ENCODE measurements at regions not wholly inside any gene's neighbourhood (a gene's known extent, or its start where the extent isn't known, plus 50 kb on each side); places are given as distances from the start of the nearest gene placed in this dataset.

- no peak for DNase-seq
Measured at GRCh38 chr11:109291553-109291952, 130.4 kb upstream of the C11orf87 start.

DNA sequence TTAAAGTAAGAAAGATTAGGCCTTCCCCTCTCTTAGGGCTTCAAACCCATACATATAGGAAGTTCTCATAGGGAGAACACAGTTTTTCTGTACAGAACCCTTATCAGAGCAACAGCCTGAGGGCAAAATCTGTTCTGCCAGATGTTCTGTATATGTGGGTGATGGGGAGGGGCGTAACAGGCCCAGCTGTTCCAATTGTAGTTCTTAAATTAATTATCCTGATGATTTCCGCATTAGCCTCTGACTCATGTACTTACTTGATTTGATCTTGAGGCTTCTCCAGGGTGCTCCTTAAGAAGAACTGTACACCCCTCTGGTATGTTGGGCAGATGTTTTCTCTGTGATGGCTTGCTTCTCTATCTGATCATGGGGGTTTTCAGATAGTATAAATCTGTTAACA lies 123.1 kb upstream of the C11orf87 start:
- no peak for DNase-seq

DNA sequence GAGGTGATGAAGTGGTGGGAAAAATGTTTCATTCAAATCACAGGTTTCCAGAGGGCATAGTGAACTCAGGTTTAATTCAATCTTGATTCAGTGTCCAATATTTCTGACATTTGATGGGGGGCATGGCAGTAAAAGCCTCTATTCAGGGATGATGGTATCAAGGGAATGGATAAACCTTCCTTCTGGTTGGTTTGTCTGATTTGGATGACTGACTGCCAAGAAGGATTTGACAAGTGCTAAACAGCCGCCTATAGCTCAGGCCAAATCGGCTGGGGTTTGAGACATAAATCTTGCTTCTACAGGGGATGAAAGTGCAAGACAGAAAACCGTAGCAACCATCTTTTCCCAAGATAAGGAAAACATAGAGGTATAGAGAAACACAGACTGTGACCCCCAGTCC lies 121.8 kb upstream of the C11orf87 start:
- no peak for DNase-seq

DNA sequence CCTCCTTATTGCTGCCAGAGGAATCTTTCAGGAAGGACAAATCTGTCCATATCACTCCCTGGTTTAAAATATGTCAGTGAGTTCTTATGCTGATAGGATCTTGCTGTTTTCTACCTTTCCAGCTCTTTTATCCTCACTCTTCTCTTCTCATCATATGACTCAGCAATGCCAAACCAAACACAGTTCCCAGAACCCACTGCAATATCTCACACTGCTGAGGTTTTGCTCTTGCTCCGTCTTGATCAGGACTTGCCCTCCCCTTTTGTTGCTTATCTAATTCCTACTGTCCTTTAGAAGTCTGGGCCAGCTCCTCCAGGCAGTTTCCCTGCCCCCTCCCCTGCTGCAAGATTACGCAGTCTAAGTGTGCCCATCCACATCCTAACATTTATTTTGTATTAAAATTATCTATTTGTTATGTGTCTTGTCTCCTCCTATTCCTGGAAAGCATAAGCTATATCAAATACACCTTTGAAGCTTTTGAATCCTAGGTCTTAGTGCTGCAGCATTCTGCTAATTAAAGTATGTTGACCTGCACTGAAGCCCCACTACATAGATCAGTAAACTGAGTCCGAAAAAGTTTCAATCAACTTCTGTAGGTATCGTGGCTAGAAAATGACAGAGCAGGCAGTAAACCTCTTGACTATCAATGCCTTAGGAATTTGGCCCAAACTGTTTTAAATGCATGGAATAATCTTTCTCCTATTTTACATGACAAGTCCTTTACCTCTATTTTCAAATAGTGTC lies 119.2 kb upstream of the C11orf87 start:
- DNase-seq: no peak

DNA sequence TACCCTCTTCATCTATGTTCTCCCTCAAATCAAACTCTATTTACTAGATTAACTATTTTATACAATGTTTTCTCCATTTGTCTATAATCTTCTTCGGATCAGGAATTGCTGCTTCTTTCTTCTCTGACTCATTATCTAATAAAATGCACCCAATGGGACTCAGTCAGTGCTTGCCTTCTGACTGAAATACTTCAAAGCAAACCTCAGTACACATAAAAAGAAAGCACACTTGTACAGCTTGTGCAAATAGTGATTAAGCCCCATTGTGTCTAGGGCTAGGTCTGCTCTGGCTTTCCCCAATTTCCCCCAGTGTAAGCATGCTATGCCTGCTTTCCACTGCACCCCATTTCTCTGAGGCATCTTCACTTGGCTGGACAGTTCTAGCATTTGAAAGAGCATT lies 118.6 kb upstream of the C11orf87 start:
- DNase-seq: no peak

- DNase-seq: no peak
Measured at GRCh38 chr11:109304159-109304558, 117.8 kb upstream of the C11orf87 start.

- no peak for DNase-seq
Measured at GRCh38 chr11:109305009-109305408, 117.0 kb upstream of the C11orf87 start.

DNA sequence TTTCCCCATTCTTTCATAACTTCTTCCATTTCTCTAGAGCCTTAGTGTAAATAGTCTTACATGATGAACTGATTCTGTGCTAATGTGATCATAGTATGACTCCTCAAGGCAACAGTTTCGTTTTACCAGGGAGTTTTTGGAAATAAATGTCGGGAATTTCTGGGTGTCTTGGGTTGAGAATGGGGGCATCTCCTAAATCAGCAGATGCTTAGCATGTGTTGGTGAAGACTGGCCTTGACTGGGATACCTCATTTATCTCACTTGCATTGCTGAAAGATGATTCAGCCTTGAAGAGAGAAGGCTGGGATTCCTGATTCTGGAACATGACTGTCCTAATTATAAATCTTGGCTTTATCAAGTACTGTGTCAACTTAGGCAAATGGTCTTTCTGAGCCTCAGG lies 115.7 kb upstream of the C11orf87 start:
- DNase-seq: no peak

- no peak for DNase-seq
Measured at GRCh38 chr11:109307366-109307765, 114.6 kb upstream of the C11orf87 start.

DNA sequence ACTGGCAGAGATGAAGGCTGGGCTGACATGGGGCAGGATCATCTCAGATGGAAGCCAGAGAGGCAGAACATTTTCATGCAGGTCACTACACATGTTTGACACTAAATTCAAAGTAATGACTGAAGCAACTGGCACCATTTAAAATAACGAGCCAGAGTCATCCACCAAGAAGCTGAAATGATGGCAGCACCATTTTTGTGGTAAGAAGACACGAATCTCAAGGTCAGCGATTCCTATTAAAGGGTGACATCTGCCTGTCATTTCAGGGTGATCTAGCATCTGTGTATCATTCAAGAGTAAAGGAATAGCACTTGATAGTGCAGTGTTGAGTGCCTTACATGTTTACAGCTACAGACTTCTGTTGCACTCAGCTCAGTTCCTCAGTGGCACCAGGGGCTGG lies 113.4 kb upstream of the C11orf87 start:
- no peak for DNase-seq

- no peak for DNase-seq
Measured at GRCh38 chr11:109309153-109309552, 112.8 kb upstream of the C11orf87 start.

DNA sequence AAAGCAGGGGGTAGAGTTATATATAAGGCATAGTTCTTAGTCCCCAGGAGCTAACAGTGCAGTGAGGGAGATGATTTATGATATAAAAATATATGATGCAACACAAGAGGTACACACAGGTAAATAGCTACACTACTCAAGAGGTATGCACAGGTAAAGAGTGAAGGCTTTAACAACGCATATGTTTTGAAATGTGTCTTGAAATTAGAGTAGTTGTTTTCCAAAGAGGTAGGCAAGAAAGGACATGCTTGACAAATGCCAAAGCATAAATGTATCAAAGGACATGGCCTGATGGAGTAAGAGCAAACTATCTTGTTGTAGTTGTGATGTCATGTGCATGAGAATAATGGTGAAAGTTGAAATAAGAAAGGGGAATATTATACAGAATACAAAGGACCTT lies 104.3 kb upstream of the C11orf87 start:
- no peak for DNase-seq

- DNase-seq: no peak
Measured at GRCh38 chr11:109320595-109320994, 101.4 kb upstream of the C11orf87 start.

- DNase-seq: no peak
Measured at GRCh38 chr11:109326781-109327180, 95.2 kb upstream of the C11orf87 start.

GRCh38 chr11:109329716-109330115 lies 92.3 kb upstream of the C11orf87 start:
- DNase-seq: no peak

- no peak for DNase-seq
Measured at GRCh38 chr11:109338131-109338530, 83.9 kb upstream of the C11orf87 start.

DNA sequence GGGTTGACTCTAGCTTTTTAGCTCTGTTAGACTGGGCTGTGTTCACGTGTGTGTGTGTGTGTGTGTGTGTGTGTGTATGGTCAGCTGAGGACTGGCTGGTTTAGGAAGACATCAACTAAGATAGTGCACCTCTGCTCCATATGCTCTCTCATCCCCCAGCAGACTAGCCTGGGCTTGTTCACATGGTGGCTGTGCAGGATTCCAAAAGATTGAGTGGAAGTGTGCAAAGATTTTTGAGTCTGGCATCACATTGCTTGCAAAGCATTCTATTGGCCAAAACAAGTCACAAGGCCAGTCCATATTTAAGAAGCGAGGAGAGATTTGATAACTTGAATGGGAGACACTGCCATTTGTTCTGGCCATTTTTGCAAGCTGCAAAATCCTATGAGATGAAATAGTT lies 79.7 kb upstream of the C11orf87 start:
- no peak for DNase-seq

- no peak for DNase-seq
Measured at GRCh38 chr11:109343242-109343641, 78.7 kb upstream of the C11orf87 start.

GRCh38 chr11:109347304-109347703 lies 74.7 kb upstream of the C11orf87 start:
- DNase-seq: no peak

DNA sequence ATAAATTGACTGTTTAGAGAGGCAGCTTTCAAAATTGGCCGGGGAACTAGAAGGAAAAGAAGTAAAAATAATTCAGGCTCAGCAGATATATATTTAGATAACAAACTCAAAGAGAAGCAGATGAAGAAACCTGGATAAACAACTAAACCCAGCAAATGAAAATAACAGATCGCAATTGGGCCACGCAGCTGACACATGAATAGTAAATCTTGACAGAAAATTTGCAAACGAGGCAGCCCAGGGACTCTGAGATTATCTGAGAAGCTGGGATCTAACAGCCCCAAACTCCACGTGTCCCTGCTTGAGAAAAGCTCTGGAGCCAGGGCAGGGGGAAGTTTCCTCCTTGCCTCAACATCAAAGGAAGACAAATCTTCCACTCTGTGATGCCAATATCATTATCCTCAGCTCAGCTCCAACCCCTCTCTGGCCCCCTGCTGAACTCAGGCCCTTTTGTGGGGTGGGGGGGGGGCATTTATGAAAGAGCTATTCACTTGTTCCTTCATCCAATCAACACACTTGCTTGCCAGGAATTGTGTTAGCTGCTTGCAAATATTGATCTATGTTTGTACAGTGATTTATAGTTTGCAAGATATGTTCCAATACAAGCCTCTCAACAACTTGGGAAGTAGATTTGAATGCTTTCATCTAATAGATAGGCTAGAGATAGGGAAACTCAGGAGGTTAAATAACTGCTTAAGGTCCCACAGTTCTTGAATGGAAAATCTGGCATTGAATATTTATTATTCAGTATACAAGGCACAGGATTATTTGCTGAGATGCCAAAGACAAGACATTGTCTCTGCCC lies 72.5 kb upstream of the C11orf87 start:
- no peak for DNase-seq

DNA sequence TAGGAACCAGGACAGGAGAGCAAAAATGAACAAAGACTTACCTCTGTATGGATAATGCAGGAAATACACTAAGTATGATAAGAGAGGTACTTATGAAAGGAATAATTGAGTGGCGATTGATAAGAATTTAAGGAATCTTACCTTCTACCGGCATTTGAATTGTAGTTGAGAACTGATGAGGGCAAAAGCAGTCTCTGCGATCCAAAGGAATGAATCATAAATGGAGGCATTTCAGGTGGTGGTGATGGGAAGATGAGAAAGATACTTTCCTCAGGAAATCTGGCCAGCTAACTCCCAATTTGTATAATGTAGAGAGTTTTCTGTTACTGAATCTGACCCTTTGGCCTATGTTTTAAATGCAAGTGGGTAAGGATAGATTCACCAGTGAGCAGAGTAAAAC lies 71.9 kb upstream of the C11orf87 start:
- no peak for DNase-seq

DNA sequence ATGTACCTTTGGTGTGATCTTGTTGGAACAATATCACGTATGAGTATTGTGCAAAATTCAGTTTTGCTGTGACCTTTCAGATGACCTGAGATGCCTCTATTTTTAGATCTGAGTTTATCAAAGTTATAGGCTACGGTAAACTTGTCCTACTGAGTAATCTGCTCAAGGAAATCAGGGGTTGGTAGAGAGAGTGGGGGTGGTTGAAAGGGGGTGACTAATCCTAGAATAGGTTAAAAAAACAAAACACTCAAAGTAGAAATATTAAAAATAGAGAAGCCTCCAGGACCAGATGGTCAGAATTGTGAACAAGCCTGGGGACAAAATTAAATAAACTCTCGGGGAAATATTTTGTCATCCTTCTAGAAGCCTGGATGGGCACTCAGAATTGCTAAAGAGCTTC lies 59.9 kb upstream of the C11orf87 start:
- DNase-seq: no peak

DNA sequence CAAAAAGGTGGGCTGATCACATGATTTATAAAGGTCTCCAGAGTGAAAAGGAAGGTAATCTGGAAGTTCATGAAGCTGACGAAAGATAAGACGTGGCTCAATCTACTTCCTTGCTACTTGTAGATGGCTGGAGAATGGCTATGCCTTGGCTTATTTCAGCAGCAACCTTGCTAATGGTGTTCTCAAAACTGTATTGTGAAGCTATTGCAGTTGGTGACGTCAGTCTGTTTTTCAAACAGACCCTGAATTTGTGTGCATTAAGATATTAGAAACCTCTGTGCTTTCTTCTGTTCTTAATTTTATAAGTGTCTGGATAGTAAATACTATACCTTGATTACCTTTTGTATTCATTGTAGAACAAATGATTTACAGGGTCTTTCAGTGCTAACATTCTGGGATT lies 58.3 kb upstream of the C11orf87 start:
- DNase-seq: no peak

DNA sequence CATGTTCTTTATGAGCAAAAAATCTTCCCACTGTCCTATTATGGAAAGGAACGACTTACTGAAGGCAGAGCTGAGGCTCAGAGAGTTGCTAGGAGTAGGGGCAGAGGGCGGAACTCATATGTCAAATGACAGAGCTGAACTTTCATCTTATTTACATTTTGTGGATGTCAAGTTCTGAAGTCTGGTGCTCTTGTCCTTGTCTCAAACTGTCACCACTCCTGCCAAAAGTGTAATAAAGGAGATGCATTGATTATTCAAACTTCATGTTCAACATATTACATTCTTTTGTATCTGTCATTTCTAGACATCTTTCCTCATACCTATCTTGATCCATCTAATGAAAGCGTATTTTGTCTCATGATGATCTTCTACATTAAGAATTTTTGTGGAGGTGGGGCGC lies 57.1 kb upstream of the C11orf87 start:
- no peak for DNase-seq
